NT2/D1 (cell line): ENCODE measurements at regions not wholly inside any gene's neighbourhood (a gene's known extent, or its start where the extent isn't known, plus 50 kb on each side); places are given as distances from the start of the nearest gene placed in this dataset.

Source experiments
- YY1 ChIP-seq: IDR thresholded peaks from 2 replicates; pipeline ENCODE4 v1.6.1; 2011; ENCODE audit not compliant: insufficient read length, insufficient read depth
- ZNF274 ChIP-seq: IDR thresholded peaks from 2 replicates; pipeline ENCODE4 v1.6.1; 2011; ENCODE audit warnings: mild to moderate bottlenecking, low read depth, low read length

- TF ChIP-seq YY1 (no peak), ZNF274 (no peak)
Observed at GRCh38 chr3:72629191-72629631, 219.0 kb downstream of the SHQ1 start.
